Bronchial epithelial cell (primary cell): ENCODE measurements at regions not wholly inside any gene's neighbourhood (a gene's known extent, or its start where the extent isn't known, plus 50 kb on each side); places are given as distances from the start of the nearest gene placed in this dataset.

Source experiments
- DNase-seq: peaks from one replicate; pipeline ENCODE4 v3.0.0-alpha.2; 2010; ENCODE audit warnings: low read depth
- FAIRE-seq: peaks from 2 replicates; lab custom pipeline; 2011; peaks lifted over from hg19 to GRCh38; lab: Jason Lieb, UNC
- H3K27me3 ChIP-seq: 2 replicates; pipeline ENCODE4 v1.5.1; 2011; ENCODE audit warnings: low read length; ENCODE audit not compliant: control insufficient read depth, insufficient read depth
- H3K36me3 ChIP-seq: 2 replicates; pipeline ENCODE4 v1.5.1; 2011; ENCODE audit warnings: low read length; ENCODE audit not compliant: control insufficient read depth, insufficient read depth
- H3K4me3 ChIP-seq: 2 replicates; pipeline ENCODE4 v1.5.1; 2011; ENCODE audit warnings: mild to moderate bottlenecking, low read depth, low read length, control low read depth
- CTCF ChIP-seq: IDR thresholded peaks from 2 replicates; pipeline ENCODE4 v1.5.1; 2011; ENCODE audit warnings: mild to moderate bottlenecking, moderate library complexity, low read length, control low read depth, inconsistent platforms; ENCODE audit not compliant: insufficient read depth, severe bottlenecking

DNA sequence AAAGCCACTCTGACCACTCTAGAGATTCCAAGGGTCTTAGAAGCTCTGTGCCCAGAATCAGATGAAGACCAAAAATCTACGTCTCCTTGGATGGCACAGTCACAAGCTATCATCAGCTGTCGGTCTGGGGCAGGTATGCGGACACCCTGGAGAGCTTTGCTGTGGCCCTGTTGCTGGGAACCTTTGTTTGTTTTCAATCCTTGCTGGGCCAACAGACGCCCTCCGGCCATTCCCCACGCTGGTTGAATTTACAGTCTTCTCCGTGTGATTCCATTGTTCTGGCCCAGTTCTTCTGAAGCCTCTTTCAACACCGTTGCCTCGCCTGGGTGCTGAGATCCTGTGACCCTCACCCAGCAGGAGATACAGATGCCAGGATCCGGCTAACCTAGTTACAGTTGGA is 149.4 kb upstream of the PFKP start:
- FAIRE-seq (no peak), DNase-seq (no peak)
- no peak for TF ChIP-seq CTCF
- Histone ChIP-seq H3K4me3 (no peak overlapping the region), H3K27me3 (no peaks in the 10 kb centered on the region), H3K36me3 (no peaks in the 10 kb centered on the region)

GRCh38 chr10:2915412-2915811 is 151.9 kb upstream of the PFKP start:
- H3K36me3 ChIP-seq: no peaks in the 10 kb centered on the region
- no peaks in the 10 kb centered on the region for H3K27me3 ChIP-seq
- no peak for DNase-seq
- no peak overlapping the region for H3K4me3 ChIP-seq
- no peak for FAIRE-seq
- no peak for TF ChIP-seq CTCF

GRCh38 chr10:2914741-2915140 is 152.6 kb upstream of the PFKP start:
- H3K36me3 ChIP-seq: no peaks in the 10 kb centered on the region
- H3K4me3 ChIP-seq: no peak overlapping the region
- H3K27me3 ChIP-seq: no peaks in the 10 kb centered on the region
- TF ChIP-seq CTCF: no peak
- DNase-seq (no peak), FAIRE-seq (no peak)

DNA sequence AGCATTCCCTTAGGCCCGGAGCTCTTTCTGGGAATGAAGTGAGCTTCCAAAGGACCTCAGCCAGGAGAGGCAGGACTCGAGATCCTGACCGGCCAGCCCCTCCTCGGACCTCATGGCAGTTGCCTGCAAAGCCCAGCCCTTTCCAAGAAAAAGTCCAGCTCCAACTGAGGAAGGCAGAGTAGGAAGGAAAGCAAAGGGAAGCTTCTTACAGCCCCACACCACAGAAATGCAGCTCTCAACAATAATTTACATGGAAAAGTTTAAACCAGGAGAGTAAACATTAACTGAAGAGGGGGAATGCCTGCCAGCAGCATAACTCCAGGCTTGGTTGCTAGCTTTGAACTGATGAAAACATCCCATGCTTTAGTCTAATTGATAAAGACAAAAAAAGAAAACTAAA is 153.9 kb upstream of the PFKP start:
- TF ChIP-seq CTCF: no peak
- FAIRE-seq (no peak), DNase-seq (no peak)
- Histone ChIP-seq H3K36me3 (no peaks in the 10 kb centered on the region), H3K27me3 (no peaks in the 10 kb centered on the region), H3K4me3 (no peak overlapping the region)

GRCh38 chr10:2910656-2911055 is 156.7 kb upstream of the PFKP start:
- Histone ChIP-seq H3K4me3 (no peak overlapping the region), H3K27me3 (no peaks in the 10 kb centered on the region), H3K36me3 (no peaks in the 10 kb centered on the region)
- TF ChIP-seq CTCF: no peak
- FAIRE-seq (no peak), DNase-seq (no peak)

- Histone ChIP-seq H3K27me3 (no peaks in the 10 kb centered on the region), H3K4me3 (no peak overlapping the region), H3K36me3 (no peaks in the 10 kb centered on the region)
- DNase-seq (no peak), FAIRE-seq (no peak)
- no peak for TF ChIP-seq CTCF
Observed at GRCh38 chr10:2909921-2910320, 157.4 kb upstream of the PFKP start.
